HG03469 (cell line): ENCODE measurements at regions not wholly inside any gene's neighbourhood (a gene's known extent, or its start where the extent isn't known, plus 50 kb on each side); places are given as distances from the start of the nearest gene placed in this dataset.
"Not testable (repeated sequence)": the region's sequence is repeated elsewhere in the genome, so short reads cannot be mapped to it uniquely, and the experiment has no call there.

Experiments used
- ATAC-seq: cut with Tn5 transposase; IDR thresholded peaks from one replicate; pipeline ENCODE4 v1.9.1; 2021; ENCODE audit warnings: mild to moderate bottlenecking, moderate library complexity, moderate number of reproducible peaks; ENCODE audit not compliant: unreplicated experiment

DNA sequence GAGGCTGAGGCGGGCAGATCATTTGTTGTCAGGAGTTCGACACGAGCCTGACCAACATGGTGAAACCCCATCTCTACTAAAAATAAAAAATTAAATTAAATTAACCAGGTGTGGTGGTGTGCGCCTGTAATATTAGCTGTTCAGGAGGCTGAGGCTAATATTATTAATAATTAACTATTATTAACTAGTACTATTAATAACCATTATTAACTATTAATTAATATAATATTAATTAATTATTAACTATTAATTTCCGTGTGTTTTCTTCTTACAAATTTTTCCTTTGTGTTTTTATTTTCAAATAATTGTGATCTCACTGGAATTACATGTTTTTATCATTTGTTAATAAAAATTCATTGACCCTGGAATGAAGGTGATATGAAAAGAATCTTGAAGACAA lies 557.4 kb upstream of the ADGRB3 start:
- no peak for ATAC-seq

DNA sequence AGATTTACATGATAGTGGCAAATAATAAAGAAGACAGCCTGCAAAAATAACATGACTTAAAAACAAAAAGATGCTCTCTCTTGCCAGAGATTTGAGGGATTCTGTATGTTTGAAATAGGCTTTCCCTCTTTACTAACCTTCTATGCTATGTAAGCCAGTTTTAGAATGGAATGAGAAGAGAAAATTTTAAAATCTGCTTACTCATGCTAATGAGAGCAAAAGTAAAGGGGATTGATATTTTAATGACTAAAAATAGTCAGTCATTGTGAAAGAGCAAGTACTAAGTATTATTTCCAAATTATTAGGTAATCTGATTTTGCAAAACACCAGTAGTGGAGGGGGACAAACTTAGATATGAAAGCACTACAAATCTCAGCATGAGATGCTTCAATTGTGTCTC lies 563.3 kb upstream of the ADGRB3 start:
- ATAC-seq: no peak

DNA sequence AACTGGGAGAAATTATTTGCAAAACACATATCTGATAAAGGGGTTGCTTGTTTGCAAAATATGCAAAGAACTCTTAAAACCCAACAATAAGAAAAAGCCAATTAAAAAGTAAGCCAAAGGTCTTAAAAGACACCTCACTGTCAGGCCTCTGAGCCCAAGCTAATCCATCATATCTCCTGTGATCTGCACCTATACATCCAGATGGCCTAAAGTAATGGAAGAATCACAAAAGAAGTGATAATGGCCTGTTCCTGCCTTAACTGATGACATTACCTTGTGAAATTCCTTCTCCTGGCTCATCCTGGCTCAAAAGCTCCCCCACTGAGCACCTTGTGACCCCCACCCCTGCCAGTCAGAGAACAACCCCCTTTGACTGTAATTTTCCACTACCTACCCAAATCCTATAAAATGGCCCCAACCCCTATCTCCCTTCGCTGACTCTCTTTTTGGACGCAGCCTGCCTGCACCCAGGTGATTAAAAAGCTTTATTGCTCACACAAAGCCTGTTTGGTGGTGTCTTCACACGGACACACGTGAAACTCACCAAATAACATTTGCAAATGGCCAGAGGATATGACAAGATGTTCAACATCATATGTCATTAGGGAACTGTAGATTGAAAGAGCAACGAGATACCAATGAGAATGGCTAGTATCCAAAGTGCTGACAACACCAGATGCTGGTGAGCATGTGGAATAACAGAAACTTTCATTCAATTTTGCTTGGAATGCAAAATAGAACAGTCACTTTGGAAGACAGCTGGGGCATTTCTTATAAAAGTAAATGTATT lies 565.0 kb upstream of the ADGRB3 start:
- ATAC-seq: no peak

DNA sequence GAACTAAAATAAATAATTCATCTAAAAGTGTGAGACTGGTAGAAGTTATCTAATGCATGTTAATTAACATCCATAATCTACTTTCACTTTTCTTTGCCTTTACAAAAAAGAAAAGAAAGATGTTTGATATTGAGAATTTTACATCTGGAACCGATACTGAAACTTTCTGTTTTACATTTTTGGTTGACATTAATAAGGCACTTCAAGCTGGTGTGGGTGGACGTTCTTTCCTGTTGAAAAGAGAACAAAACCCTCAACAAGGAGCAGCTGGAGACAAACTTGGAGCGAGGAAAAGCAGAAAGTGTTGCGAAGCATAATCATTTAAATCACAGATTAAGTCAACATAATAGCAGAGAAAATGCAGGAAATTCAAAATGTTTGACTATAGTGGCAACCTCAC lies 575.2 kb upstream of the ADGRB3 start:
- ATAC-seq: peak; percentile 58

DNA sequence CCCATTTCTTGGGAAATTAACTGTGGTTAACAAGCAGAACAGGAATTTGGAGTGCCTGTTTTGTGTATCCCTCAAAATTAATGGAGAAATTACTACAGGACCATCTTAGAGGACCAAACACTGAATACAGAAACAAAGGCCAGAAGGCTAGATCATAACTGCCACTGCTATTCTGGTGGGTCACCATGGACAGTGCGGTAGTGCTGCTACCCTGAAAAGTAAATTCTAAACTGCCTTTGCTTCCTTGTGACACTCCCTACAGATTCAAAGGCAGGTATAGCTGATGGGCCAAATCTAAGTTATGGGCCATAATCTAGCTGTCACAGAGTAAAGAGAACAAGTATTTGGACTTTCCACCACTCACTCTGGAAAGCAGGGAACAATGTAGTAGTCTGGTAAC lies 575.8 kb upstream of the ADGRB3 start:
- no peak for ATAC-seq

DNA sequence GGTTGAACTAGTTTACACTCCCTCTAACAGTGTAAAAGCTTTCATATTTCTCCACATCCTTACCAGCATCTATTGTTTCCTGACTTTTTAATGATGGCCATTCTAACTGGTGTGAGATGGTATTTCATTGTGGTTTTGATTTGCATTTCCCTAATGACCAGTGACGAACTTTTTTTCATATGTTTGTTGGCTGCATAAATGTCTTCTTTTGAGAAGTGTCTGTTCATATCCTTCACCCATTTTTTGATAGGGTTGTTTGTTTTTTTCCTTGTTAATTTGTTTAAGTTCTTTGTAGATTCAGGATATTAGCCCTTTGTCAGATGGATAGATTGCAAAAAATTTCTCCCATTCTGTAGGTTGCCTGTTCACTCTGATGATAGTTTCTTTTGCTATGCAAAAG lies 578.5 kb upstream of the ADGRB3 start:
- ATAC-seq: not testable (repeated sequence)

DNA sequence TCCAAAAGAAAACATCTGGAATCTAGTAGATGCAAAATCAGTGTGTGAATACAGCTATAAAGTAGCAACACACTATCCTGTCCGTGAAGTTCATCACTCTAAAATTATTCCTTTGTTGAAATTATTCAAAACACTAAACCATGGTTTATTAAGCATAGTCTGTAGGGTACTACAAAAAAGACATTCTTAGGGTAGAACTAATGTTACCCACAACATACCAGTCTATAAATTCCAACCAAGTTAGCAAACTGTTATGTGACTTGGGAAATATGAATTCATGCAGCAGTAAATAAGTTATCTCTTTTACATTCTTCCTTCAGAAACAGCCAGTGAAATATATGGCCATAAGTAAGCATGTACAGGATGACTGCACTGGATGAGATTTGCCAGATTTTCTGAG lies 580.3 kb upstream of the ADGRB3 start:
- ATAC-seq: no peak

DNA sequence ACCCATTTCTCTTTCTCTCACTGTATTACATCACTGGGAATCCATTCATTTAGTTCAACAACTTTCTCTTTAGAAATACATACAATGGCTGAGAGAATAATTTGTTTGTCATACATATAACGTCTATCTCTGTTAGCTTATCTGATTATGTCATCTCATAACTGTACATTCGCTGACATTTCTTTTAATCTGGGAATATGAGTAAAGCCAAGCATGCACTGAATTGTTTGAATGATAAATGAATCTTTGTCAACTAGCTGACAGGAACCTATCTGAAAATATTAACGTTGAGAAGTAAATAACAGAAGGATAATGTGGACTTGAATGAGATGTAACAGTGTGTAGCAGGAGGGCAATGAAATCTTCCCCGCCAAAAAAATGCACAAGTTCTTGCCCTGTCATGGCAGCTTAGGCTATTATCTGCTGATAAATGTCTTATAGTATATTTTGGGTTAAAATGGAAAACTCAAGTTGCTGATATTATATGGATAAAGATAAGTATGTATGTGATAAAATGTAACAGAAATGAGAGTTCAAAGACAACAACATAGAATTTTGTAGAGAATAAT lies 581.2 kb upstream of the ADGRB3 start:
- no peak for ATAC-seq

DNA sequence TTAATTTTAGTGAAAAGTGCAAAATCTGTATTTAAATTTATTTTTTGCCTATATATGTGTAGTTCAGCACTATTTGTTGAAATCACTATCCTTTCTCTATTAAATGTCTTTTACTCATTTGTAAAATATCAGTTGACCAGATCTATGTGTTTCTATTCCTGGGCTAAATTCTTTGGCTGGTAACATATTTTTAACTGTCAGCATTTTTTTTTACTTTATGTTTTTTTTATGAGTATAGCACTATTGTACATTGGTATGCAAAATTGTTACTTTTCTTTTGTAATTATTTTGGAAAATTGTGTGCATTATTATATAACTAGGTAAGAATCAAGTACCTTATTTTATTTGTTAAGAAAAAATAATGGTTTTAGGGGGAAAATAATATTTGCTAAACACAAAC lies 582.8 kb upstream of the ADGRB3 start:
- ATAC-seq: no peak

DNA sequence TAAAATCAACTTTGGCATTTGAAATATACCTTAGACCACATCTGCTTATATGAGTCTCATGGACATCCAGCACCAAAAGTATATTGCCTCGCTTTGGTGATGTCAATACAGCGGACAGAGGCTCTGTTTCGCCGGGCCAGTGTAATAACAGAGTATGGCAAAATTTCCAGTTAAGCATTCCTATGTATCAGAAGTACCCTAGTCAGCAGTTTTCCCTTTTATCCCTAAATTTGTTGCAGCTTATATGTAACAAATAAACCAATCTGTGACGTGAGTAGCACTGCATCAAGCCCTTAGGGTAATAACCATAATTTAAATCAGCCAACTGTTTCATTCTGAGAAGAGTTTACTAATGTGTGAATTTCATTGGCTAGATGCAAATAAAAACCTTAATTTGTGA lies 585.5 kb upstream of the ADGRB3 start:
- ATAC-seq: no peak

DNA sequence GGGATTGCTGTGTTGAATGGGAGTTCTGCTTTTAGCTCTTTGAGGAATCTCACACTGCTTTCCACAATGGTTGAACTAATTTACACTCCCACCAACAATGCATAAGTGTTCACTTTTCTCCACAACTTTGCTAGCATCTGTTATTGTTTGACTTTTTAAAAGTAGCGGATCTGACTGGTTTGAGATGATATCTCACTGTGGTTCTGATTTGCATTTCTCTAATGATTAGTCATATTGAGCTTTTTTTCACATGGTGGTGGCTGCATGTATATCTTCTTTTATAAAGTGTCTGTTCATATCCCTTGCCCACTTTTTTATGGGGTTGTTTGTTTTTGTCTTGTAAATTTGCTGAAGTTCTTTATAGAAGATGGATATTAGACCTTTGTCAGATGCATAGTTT lies 588.3 kb upstream of the ADGRB3 start:
- ATAC-seq: no peak

DNA sequence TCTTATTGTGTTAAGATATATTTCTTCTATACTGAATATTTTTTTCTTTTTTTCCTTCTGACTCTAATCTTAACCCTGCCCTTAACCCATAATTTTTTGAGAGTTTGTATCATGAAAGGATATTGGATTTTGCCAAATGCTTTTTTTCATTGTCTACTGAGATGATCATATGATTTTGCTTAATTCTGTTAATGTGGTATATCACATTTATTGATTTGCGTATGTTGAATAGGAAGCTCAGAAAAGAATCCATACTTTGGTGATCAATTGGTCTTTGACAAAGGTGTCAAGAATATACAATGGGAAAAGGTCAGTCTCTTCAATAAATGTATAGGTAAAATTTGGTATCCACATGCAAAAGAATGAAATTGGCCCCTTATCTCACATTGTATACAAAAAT lies 588.8 kb upstream of the ADGRB3 start:
- no peak for ATAC-seq

DNA sequence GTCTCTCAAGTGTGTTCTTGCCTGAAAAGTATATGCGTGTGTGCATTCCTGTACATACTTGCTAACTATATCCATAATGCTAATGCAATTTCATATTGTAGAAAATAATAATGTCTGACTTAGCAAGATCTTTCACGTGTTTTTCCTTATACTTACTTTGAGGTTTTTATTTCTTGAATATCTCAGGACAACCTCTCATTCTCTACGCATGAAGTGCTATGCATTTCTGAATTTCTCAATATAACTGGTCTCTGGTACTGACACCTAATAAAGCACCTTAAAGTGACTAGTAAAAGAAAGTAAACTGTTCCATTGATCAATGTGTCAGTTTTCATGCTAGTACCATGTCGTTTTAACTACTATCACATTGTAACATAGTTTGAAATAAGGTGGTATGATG lies 589.9 kb upstream of the ADGRB3 start:
- ATAC-seq: no peak

DNA sequence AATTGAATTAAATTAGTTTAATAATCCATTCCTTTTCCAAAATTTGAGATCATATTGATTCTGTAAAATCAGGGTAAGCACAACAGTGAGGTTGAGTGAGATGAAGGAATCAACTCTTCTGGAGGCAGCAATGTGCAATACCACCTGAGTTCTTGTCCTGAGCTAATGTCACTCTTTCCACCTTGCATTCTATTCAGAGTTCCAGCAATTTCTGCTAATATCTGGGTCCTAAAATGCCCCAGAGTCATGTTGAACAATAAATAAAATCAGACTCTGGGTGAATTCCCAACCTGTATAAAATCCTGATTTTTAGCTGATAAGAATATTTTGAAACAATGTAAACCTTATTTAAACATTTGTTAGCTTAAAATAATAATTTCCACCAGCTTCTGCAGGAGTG lies 590.8 kb upstream of the ADGRB3 start:
- ATAC-seq: no peak

DNA sequence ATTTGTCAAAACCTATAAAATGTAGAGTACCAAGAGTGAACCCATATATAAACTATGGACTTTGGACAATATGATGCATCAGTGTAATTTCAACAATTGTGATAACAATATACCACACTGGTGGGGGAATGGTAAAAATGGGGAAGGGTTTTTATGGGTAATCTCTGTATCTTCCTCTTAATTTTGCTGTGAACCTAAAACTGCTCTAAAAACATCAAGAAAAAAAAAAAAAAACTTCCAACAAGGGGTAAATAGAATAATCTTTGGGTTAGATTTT lies 592.0 kb upstream of the ADGRB3 start:
- ATAC-seq: no peak

DNA sequence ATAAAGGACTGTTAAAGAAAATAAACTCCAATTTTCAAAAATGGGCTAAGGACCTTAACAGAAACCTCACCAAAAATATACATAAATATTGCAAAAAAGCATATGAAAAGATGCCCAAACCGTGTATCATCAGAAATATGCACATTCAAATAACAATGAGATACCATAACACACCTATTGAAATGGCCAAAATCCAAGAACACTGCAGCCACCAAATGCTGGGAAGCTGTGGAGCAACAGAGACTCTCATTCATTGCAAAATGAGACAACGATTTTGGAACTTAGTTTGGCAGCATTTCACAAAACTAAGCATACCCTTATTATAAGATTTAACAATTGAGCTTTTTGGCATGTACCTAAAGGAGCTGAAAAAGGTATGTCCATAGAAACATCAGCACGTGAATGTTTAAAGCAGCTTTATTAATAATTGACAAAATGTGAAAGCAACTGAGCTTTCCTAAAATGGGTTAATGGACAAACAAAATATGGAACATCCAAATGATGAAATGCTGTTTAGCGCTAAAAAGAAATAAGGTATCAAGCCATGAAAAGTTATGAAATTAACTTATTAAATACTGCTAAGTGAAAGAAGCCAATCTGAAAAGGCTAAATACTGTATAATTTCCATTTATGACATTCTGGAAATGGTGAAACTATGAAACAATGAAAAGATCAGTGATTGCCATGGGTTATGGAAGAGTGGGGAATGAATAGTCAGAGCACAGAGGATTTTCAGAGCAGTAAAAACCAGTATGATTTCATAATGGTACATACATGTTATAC lies 592.6 kb upstream of the ADGRB3 start:
- ATAC-seq: no peak

DNA sequence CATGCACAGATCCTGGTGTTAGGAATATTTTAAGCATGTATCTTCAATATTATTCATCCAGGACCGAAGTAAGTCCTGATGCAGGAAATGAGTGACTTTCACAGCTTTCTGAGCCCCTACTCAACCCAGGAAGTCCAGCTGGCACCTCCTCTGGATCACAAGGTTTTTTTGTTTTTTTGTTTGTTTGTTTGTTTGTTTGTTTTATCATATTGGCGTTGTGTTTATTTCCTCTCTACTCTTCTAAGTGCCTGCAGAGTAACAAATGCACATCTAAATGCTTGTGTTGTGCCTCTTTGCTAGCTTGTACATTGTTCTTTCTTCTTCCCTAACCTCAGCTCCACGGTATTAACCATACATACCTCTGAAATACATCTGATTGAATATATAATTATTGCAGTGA lies 594.3 kb upstream of the ADGRB3 start:
- ATAC-seq: no peak

DNA sequence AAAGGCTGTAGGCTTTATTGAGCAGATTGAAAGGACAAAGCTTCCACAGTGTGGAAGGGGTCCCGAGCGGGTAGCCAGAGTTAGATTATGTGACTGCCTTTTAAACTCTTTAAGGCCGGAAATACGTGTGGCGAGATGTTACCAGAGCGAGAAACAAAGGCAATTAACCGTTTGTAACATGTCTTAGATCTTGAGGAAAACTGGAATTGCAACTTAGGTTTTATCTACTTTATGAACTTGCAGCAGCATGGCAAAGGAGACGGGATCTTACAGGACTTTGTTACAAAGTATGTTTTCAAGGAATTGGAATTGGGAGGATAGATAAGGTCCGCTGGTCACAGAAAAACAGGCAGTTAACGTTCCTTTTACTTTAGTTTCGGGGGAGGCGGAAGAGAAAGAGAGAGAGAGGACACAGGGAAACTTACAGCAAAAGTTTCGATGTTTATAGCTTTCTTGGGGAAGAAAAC lies 594.7 kb upstream of the ADGRB3 start:
- ATAC-seq: no peak

DNA sequence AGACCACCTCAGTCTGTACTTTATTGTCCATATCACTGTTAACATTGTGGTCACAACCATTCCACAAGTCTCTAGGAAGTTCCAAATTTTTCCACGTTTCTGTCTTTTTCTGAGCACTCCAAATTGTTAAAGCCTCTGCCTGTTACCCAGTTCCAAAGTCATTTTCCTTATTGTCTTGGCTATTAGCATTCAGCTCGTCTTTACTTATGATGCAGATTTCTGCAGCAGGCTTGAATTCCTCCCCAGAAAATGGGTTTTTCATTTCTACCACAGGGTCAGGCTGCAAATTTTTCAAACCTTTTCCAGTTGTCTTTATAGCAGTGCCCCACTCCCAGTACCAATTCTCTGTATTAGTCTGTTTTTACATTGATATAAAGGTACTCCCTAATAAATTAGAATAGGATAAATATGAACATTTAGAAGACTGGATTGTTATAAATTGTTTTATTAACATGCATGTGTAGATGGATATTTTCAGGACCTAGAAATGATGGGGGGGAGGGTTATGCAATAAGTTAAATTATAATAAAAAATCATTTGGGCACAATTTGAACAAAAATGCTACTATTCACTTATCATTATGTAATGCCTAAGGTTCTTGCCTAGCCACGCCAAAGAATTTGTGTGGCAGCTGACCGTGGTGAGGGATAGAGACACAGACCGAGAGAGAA lies 595.3 kb upstream of the ADGRB3 start:
- no peak for ATAC-seq

DNA sequence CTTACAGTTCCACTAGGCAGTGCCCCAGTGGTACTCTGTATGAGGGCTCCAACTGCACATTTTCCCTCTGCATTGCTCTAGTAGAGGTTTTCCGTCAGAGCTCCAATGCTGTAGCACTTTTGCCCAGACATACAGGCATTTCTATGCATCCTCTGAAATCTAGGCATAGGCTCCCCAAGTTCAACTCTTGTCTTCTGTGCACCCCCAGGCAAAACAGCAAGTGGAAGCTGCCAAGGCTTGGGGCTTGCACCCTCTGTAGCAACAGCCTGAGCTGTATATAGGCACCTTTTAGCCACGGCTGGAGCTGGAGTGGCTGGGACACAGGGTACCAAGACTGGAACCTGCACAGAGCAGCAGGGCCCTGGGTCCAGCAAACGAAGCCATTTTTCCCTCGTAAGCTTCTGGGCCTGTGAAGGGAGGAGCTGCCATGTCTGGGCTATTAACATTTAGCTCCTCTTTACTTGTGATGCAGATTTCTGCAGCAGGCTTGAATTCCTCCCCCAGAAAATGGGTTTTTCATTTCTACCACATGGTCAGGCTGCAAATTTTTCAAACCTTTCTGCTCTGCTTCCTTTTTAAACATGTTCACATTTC lies 596.2 kb upstream of the ADGRB3 start:
- ATAC-seq: no peak

DNA sequence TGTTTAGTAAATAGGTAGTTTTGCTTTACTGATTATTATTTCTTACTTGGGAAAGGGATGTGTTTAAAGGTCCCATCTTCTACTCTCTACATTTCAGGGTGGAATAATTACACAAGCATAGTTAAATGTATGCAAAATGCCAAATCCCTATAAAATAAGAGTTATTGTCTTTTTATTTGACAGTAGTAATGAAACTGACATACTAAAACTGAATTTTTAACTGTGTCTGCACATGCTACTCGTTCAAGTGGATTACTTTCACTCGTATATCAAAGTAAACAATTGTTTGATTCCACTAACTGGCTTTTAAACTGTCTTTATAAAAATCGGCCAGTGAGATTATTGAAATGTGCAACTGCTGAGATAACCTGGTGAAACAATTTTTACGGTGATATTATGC lies 602.9 kb upstream of the ADGRB3 start:
- ATAC-seq: no peak
